SW480 (cell line): ENCODE measurements at regions not wholly inside any gene's neighbourhood (a gene's known extent, or its start where the extent isn't known, plus 50 kb on each side); places are given as distances from the start of the nearest gene placed in this dataset.

Experiments
- DNase-seq: peaks from one replicate; pipeline ENCODE4 v3.0.0-alpha.2; 2016; ENCODE audit warnings: low spot score

DNA sequence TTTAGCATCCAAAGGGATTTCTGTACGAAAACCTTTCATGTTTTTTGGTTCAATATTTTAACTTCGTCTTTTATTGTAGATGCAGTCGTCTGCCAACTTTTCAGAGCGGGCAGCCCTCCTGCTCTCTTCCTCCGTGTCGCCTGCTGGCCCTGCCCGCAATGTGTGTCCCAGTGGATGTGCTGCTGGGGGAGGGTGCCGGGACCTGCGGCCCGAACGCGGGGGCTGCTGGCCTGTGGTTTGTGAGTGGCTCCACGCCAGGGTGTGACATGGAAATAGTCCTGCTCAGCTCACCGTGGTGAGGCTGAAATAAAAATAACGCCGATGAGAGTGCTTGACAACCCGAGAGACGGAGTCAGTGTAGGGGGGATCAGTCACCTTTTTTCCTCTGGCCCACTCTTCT, 59.7 kb upstream of the GRPEL1 start:
- DNase-seq, result no peak

DNA sequence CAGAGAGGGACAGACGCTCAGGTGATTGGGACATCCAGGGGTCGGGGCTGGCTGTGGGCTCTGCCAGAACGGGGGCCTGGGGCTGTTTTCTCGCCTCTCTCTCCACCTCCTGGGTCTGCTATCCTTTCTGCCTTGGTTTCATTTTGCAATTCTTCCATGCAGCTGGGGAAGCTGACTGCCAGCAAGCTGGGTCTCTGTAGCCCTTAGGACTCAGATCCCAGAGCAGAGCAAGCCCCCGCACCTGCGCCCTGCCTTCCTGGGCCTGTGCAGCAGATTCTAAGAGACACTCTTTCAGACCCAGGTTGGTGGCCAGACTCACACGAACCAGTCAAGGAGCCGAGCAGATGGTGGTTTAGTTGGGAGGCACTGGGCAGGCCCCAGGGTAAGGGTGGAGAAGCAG, 59.1 kb upstream of the GRPEL1 start:
- no peak for DNase-seq

DNA sequence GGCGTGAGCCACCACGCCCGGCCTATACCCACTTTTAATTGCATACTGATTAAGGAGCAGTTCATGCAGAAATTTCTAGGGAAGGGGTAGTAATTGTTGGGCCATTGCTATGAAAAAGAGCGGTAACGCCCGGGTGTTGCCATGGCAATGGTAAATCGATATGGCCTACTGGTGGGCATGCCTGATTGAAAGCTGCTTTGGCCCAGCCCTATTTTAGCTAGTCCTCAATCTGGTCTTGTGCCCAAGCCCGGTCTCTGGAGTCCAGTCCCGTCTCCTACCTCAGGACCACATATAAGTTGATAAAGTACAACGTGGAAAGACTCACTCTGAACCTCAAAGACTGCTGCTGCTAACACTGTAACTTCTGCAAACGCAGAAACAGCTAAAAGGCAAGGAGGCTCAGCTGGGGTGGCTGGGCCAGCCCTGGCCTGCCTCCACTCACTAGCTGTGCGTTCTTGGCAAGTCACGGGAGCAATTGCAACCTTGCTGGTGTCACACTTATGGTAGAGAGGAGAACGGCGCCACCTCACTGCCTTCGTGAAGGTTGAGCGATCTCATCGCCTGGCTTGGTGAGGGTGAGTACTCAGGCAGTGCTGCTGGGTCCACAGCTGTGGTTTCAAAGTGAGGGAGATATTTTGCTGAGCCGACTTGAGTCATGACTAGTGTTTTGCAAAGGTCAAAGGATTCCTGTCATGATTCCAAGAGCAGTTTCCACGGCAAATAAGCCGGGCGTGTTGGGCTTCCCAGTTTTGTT, 57.0 kb upstream of the GRPEL1 start:
- no peak for DNase-seq

DNA sequence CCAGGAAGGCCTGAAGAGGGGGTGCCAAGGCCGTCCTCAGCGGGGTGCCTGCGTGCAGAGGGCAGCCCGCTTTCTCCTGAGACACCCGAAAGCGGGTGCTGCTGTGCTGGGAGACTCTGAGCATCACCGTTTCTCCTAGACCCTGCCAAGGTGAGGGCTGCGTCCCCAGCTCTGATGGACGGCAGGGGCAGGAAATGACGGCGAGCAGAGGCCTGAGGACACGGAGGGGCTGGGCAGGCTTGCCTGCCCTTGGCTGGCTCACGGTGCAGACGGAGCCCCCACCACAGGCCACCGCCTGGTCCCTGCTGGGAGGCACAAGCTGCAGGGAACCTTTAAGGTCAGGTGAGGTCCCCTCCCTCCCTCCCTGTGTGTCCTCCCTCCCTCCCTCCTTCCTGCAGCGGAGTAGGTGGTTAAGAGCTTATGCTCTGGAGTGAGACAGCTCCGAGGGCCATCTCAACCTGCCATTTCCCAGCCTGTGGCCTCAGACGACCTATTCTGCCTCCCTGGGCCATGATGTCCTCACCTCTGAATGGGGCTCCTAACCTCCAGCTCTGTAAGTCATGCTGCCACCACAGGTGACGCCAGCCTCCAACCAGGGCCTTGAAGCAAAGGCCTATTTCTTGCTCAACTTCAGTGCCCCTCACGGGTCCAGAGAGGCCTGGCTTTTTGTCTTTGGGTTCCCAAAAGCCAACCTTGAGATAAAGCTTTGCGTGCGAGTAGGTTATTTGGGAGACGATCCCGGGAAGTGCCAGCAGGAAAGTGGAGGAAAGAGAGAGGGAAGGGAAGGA, 54.2 kb upstream of the GRPEL1 start:
- DNase-seq, result no peak

DNA sequence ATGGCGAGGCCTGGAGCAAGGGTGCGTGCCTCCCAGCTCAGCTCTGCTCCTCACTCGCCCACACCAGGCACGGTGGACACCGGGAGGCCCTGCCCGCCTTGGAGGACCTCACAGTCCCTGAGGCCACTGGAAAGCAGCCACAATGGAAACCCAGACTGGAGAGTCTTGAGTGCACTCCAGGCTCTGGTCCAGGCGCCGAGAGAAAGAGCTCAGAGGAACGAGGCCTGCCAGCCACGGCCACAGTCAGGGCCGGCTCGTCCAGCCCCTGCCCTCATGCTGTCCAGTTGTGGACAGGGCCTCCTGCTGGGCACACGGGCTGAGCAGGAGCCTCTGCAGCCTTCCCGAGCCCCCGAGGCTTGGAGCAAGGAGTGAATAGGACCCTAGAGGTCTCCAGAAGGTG, 53.3 kb upstream of the GRPEL1 start:
- no peak for DNase-seq

DNA sequence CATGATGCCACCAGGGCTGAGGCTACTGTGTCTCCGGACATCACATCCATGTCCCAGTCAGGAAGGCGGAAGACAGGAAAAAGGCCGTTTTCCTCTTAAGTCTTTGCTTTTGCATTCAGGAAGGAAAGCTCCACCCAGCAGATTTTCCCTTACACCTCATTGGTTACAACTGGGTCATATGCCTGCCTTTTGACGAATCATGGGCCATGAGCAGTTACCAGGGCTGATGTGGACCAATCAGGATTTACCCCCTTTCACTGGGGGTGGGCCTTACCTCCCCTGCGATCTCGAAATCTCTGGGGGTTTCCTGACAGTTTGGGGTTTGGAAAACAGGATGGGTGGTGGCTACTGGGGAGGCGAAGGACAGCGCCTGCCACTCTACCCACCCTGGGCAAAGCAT, 52.5 kb upstream of the GRPEL1 start:
- peak; percentile 17 for DNase-seq

DNA sequence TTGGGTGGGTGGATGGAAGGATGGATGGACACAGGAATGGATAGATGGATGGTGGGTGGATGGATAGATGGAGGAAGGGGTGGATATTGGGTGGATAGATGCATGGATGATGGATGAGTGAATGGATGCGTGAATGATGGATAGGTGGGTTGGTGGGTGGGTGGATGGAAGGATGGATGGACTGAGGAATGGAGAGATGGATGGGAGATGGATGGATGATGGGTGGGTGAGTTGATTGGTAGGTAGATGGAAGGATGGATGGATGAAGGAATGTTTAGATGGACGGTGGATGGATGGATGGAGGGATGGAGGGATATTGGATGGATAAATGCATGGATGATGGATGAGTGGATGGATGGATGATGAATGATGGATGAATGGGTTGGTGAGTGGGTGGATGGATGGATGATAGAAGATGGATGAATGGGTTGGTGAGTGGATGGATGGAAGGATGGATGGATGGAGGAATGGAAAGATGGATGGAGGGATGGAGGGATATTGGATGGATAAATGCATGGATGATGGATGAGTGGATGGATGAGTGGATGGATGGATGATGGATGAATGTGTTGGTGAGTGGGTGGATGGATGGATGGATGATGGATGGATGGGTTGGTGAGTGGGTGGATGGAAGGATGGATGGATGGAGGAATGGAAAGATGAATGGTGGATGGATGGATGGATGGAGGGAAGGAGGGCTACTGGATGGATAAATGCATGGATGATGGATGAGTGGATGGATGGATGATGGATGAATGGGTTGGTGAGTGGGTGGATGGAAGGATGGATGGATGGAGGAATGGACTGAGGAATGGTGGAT, 50.4 kb upstream of the GRPEL1 start:
- no peak for DNase-seq
